HG02884 (cell line): ENCODE measurements at regions not wholly inside any gene's neighbourhood (a gene's known extent, or its start where the extent isn't known, plus 50 kb on each side); places are given as distances from the start of the nearest gene placed in this dataset.

Experiments used
- ATAC-seq: cut with Tn5 transposase; IDR thresholded peaks from one replicate; pipeline ENCODE4 v1.9.1; 2021; ENCODE audit warnings: mild to moderate bottlenecking, moderate library complexity; ENCODE audit not compliant: unreplicated experiment

GRCh38 chr18:60754413-60755009 is 381.9 kb upstream of the MC4R start:
- ATAC-seq: no peak

GRCh38 chr18:60755134-60755533 is 382.6 kb upstream of the MC4R start:
- no peak for ATAC-seq

GRCh38 chr18:60775978-60776377 is 403.4 kb upstream of the MC4R start:
- no peak for ATAC-seq

- no peak for ATAC-seq
These were observed 411.6 kb upstream of the MC4R start for GRCh38 chr18:60784161-60784560.

GRCh38 chr18:60794802-60795201 is 422.2 kb upstream of the MC4R start:
- ATAC-seq: no peak

- ATAC-seq: no peak
These were observed 431.8 kb upstream of the MC4R start for GRCh38 chr18:60804415-60804814.

- ATAC-seq: no peak
These were observed 437.4 kb upstream of the MC4R start for GRCh38 chr18:60809937-60810336.

- no peak for ATAC-seq
These were observed 440.3 kb upstream of the MC4R start for GRCh38 chr18:60812921-60813320.

GRCh38 chr18:60826346-60826745 is 453.8 kb upstream of the MC4R start:
- no peak for ATAC-seq

- no peak for ATAC-seq
These were observed 459.4 kb upstream of the MC4R start for GRCh38 chr18:60831971-60832370.

- ATAC-seq: no peak
These were observed 466.1 kb upstream of the MC4R start for GRCh38 chr18:60838677-60839076.

GRCh38 chr18:60846396-60846795 is 473.8 kb upstream of the MC4R start:
- ATAC-seq: no peak

- no peak for ATAC-seq
These were observed 474.9 kb upstream of the MC4R start for GRCh38 chr18:60847517-60847916.

- no peak for ATAC-seq
These were observed 471.7 kb upstream of the CDH20 start for GRCh38 chr18:60861575-60861974.

- no peak for ATAC-seq
These were observed 470.2 kb upstream of the CDH20 start for GRCh38 chr18:60862988-60863387.

GRCh38 chr18:60865801-60866200 is 467.4 kb upstream of the CDH20 start:
- no peak for ATAC-seq

GRCh38 chr18:60870261-60871153 is 462.7 kb upstream of the CDH20 start:
- no peak for ATAC-seq

- no peak for ATAC-seq
These were observed 460.8 kb upstream of the CDH20 start for GRCh38 chr18:60872434-60872833.

GRCh38 chr18:60873708-60874107 is 459.5 kb upstream of the CDH20 start:
- no peak for ATAC-seq

- no peak for ATAC-seq
These were observed 457.2 kb upstream of the CDH20 start for GRCh38 chr18:60875957-60876507.

GRCh38 chr18:60880184-60880583 is 453.0 kb upstream of the CDH20 start:
- ATAC-seq: no peak

GRCh38 chr18:60883587-60883986 is 449.6 kb upstream of the CDH20 start:
- ATAC-seq: no peak
